Osteoblast (primary cell): ENCODE measurements at regions not wholly inside any gene's neighbourhood (a gene's known extent, or its start where the extent isn't known, plus 50 kb on each side); places are given as distances from the start of the nearest gene placed in this dataset.

Experiments used
- DNase-seq: peaks from one replicate; pipeline ENCODE4 v3.0.0; 2011; ENCODE audit warnings: low spot score, mixed read lengths; ENCODE audit not compliant: insufficient read length; ENCODE audit errors: missing footprints
- H2AFZ ChIP-seq: 2 replicates; pipeline ENCODE4 v1.6.0; 2011; ENCODE audit warnings: mild to moderate bottlenecking, low read length
- H3K27ac ChIP-seq: 2 replicates; pipeline ENCODE4 v1.5.1; 2011; ENCODE audit warnings: mild to moderate bottlenecking, low read depth, low read length, moderate library complexity
- H3K27me3 ChIP-seq: 2 replicates; pipeline ENCODE4 v1.6.0; 2012; ENCODE audit warnings: mild to moderate bottlenecking, control low read depth, inconsistent platforms, low read length, moderate library complexity; ENCODE audit not compliant: insufficient read depth
- H3K36me3 ChIP-seq: 2 replicates; pipeline ENCODE4 v1.5.1; 2011; ENCODE audit warnings: mild to moderate bottlenecking, low read length, control low read depth, moderate library complexity; ENCODE audit not compliant: insufficient read depth
- H3K4me1 ChIP-seq: 2 replicates; pipeline ENCODE4 v1.5.1; 2011; ENCODE audit warnings: mild to moderate bottlenecking, low read length, control low read depth, moderate library complexity; ENCODE audit not compliant: insufficient read depth
- H3K4me2 ChIP-seq: 2 replicates; pipeline ENCODE4 v1.6.0; 2011; ENCODE audit warnings: mild to moderate bottlenecking, low read length; ENCODE audit not compliant: insufficient read depth
- H3K4me3 ChIP-seq: fragments of 200-600 bp; sonication (generic); 3 replicates; pipeline ENCODE4 v1.5.1; 2012; ENCODE audit warnings: mild to moderate bottlenecking, low read length, inconsistent platforms; ENCODE audit not compliant: insufficient read depth
- H3K79me2 ChIP-seq: 2 replicates; pipeline ENCODE4 v1.6.0; 2012; ENCODE audit warnings: mild to moderate bottlenecking, low read length, control low read depth, inconsistent platforms; ENCODE audit not compliant: insufficient read depth
- H3K9me3 ChIP-seq: 2 replicates; pipeline ENCODE4 v1.5.1; 2011; ENCODE audit warnings: low read depth, low read length, control low read depth
- H4K20me1 ChIP-seq: 2 replicates; pipeline ENCODE4 v1.6.0; 2012; ENCODE audit warnings: mild to moderate bottlenecking, low read length, control low read depth; ENCODE audit not compliant: insufficient read depth
- TF ChIP-seq, protein P1 (sequence below): IDR thresholded peaks from 2 replicates; pipeline ENCODE4 v1.5.1; 2011; ENCODE audit warnings: mild to moderate bottlenecking, low read depth, low read length, moderate library complexity; ENCODE audit errors: extremely low read depth

GRCh38 chr5:107254214-107254901 is 416.4 kb downstream of the EFNA5 start:
- H2AFZ ChIP-seq = peak overlapping the region; percentile 4
- no peak overlapping the region for H3K4me3 ChIP-seq
- no peak for DNase-seq
- H3K27me3 ChIP-seq = no peaks in the 10 kb centered on the region
- H3K9me3 ChIP-seq = no peaks in the 10 kb centered on the region
- H3K36me3 ChIP-seq = no peaks in the 10 kb centered on the region
- H3K79me2 ChIP-seq = no peaks in the 10 kb centered on the region
- no peaks in the 10 kb centered on the region for H4K20me1 ChIP-seq
- H3K4me2 ChIP-seq = no peak overlapping the region
- H3K27ac ChIP-seq = no peak overlapping the region
- peaks cover 3% of the 10 kb centered on the region for H3K4me1 ChIP-seq
- TF ChIP-seq, protein P1, sequence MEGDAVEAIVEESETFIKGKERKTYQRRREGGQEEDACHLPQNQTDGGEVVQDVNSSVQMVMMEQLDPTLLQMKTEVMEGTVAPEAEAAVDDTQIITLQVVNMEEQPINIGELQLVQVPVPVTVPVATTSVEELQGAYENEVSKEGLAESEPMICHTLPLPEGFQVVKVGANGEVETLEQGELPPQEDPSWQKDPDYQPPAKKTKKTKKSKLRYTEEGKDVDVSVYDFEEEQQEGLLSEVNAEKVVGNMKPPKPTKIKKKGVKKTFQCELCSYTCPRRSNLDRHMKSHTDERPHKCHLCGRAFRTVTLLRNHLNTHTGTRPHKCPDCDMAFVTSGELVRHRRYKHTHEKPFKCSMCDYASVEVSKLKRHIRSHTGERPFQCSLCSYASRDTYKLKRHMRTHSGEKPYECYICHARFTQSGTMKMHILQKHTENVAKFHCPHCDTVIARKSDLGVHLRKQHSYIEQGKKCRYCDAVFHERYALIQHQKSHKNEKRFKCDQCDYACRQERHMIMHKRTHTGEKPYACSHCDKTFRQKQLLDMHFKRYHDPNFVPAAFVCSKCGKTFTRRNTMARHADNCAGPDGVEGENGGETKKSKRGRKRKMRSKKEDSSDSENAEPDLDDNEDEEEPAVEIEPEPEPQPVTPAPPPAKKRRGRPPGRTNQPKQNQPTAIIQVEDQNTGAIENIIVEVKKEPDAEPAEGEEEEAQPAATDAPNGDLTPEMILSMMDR = no peak

DNA sequence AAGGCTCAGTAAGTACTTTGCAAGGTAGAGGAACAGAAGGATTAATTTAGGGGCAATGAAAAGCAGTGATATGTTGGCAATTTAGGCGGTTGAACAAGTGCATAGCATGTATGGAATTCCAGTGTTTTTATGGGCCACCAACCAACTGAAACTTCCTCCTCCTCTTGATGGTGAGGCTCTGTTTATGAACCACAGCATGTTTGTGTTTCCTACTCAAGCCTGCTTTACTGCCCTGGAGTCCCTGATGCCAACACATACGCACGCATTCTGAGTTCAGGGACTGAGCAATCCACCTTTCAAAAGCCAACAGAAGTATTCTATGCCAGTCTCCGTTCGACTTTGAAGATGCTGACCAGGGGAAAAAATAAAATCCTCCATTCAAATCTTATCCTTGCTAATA is 417.5 kb downstream of the EFNA5 start:
- no peaks in the 10 kb centered on the region for H3K36me3 ChIP-seq
- TF ChIP-seq, protein P1 = no peak
- peaks cover 3% of the 10 kb centered on the region for H3K4me1 ChIP-seq
- no peak overlapping the region for H2AFZ ChIP-seq
- no peaks in the 10 kb centered on the region for H4K20me1 ChIP-seq
- H3K4me3 ChIP-seq = no peak overlapping the region
- DNase-seq = no peak
- no peak overlapping the region for H3K27ac ChIP-seq
- no peaks in the 10 kb centered on the region for H3K27me3 ChIP-seq
- H3K79me2 ChIP-seq = no peaks in the 10 kb centered on the region
- H3K4me2 ChIP-seq = peak overlapping the region; percentile 28
- no peaks in the 10 kb centered on the region for H3K9me3 ChIP-seq

- no peak overlapping the region for H2AFZ ChIP-seq
- H3K4me2 ChIP-seq = no peak overlapping the region
- H3K4me1 ChIP-seq = peaks cover 3% of the 10 kb centered on the region
- H3K27me3 ChIP-seq = no peaks in the 10 kb centered on the region
- no peak overlapping the region for H3K27ac ChIP-seq
- DNase-seq = no peak
- H3K9me3 ChIP-seq = no peaks in the 10 kb centered on the region
- H3K4me3 ChIP-seq = no peak overlapping the region
- TF ChIP-seq, protein P1 = no peak
- H4K20me1 ChIP-seq = no peaks in the 10 kb centered on the region
- no peaks in the 10 kb centered on the region for H3K79me2 ChIP-seq
- no peaks in the 10 kb centered on the region for H3K36me3 ChIP-seq
Measured at GRCh38 chr5:107251151-107251550, 419.6 kb downstream of the EFNA5 start.

DNA sequence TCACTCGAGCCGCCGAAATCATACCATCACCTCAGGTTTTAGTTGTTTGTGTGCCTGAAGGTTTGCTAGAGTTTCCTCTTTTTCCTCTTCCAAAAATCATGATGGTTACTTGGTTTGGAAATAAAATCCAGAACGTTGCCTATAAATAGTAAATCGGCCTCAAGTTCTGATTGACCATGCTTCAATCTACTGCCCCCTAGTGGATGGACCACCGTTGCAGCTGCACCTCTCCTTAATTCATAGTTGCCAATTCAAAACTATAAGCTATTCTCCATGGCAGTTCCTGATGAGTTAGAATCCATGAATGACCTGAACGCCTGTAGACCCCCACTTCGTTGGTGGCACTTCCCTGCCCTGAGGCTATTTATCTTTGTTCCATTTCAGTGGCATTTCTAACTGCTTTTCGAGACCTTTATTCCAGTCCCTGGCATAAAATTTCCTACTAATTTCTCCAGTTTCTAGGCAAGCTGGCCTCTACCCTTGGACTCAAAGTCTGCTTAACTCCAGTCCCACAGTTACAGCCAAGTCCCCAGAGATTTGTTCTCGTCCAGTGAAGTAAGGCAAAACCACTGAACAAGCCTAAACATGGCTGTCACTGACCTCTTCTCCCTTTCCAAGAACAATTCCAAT is 422.6 kb downstream of the EFNA5 start:
- H3K27ac ChIP-seq = no peak overlapping the region
- no peaks in the 10 kb centered on the region for H4K20me1 ChIP-seq
- H3K4me1 ChIP-seq = peaks cover under 1% of the 10 kb centered on the region
- H3K4me2 ChIP-seq = no peak overlapping the region
- no peaks in the 10 kb centered on the region for H3K27me3 ChIP-seq
- H3K9me3 ChIP-seq = no peaks in the 10 kb centered on the region
- no peak overlapping the region for H3K4me3 ChIP-seq
- H3K36me3 ChIP-seq = no peaks in the 10 kb centered on the region
- no peaks in the 10 kb centered on the region for H3K79me2 ChIP-seq
- TF ChIP-seq, protein P1 = peak; percentile 79
- DNase-seq = peak; percentile 50
- no peak overlapping the region for H2AFZ ChIP-seq
